PC-9 (cell line): ENCODE measurements at regions not wholly inside any gene's neighbourhood (a gene's known extent, or its start where the extent isn't known, plus 50 kb on each side); places are given as distances from the start of the nearest gene placed in this dataset.

Source experiments
- CTCF ChIP-seq: fragments of 200-600 bp; sonication (generic); conservative IDR thresholded peaks from 2 replicates; pipeline ENCODE4 v1.6.1; 2017; ENCODE audit warnings: mixed run types, antibody characterized with exemption, mild to moderate bottlenecking, moderate library complexity
- EZH2 ChIP-seq: fragments of 200-600 bp; sonication (generic); IDR thresholded peaks from 2 replicates; pipeline ENCODE4 v1.8.0; 2017; ENCODE audit warnings: antibody characterized with exemption, low read depth

GRCh38 chr3:167928381-167928780 lies 167.3 kb downstream of the GOLIM4 start:
- no peak for TF ChIP-seq CTCF
- TF ChIP-seq EZH2 = no peak
